DOHH2 (cell line): ENCODE measurements at regions not wholly inside any gene's neighbourhood (a gene's known extent, or its start where the extent isn't known, plus 50 kb on each side); places are given as distances from the start of the nearest gene placed in this dataset.

Experiments
- CTCF ChIP-seq: fragments of 200-600 bp; sonication (generic); IDR thresholded peaks from one replicate; pipeline ENCODE4 v1.5.1; 2014; ENCODE audit warnings: antibody characterized with exemption, mild to moderate bottlenecking, low read depth, low read length; ENCODE audit not compliant: poor library complexity, severe bottlenecking
- EZH2phosphoT487 ChIP-seq: fragments of 200-600 bp; sonication (generic); IDR thresholded peaks from 2 replicates; pipeline ENCODE4 v1.6.1; 2017; ENCODE audit warnings: borderline replicate concordance, mild to moderate bottlenecking, antibody characterized with exemption, low read length, moderate library complexity, mixed read lengths

GRCh38 chr10:7108141-7108540, 302.7 kb downstream of the SFMBT2 start:
- TF ChIP-seq CTCF: no peak
- no peak for TF ChIP-seq EZH2phosphoT487
